GM23248 (cell line): ENCODE measurements at regions not wholly inside any gene's neighbourhood (a gene's known extent, or its start where the extent isn't known, plus 50 kb on each side); places are given as distances from the start of the nearest gene placed in this dataset.

Experiments
- DNase-seq: peaks from one replicate; pipeline ENCODE4 v3.0.0-alpha.2; 2015
- H2AFZ ChIP-seq: fragments of 200-600 bp; sonication (generic); 2 replicates; pipeline ENCODE4 v1.6.1; 2016; ENCODE audit warnings: antibody characterized with exemption
- H3F3A ChIP-seq: fragments of 200-600 bp; sonication (generic); 2 replicates; pipeline ENCODE4 v1.6.1; 2016; ENCODE audit warnings: mild to moderate bottlenecking, antibody characterized with exemption, mixed run types; ENCODE audit not compliant: insufficient read depth
- H3K27ac ChIP-seq: fragments of 200-600 bp; sonication (generic); 2 replicates; pipeline ENCODE4 v1.5.1; 2016; ENCODE audit warnings: mild to moderate bottlenecking
- H3K27me3 ChIP-seq: fragments of 200-600 bp; sonication (generic); replicated peaks from 2 replicates; pipeline ENCODE4 v1.6.1; 2016; ENCODE audit warnings: mild to moderate bottlenecking; ENCODE audit not compliant: insufficient read depth
- H3K36me3 ChIP-seq: fragments of 200-600 bp; sonication (generic); 2 replicates; pipeline ENCODE4 v1.6.1; 2016; ENCODE audit warnings: low read depth, mild to moderate bottlenecking
- H3K4me1 ChIP-seq: fragments of 200-600 bp; sonication (generic); 2 replicates; pipeline ENCODE4 v1.6.1; 2016; ENCODE audit warnings: mild to moderate bottlenecking; ENCODE audit not compliant: insufficient read depth
- H3K4me2 ChIP-seq: fragments of 200-600 bp; sonication (generic); one replicate; pipeline ENCODE4 v1.6.1; 2016; ENCODE audit warnings: mild to moderate bottlenecking; ENCODE audit not compliant: unreplicated experiment
- H3K4me3 ChIP-seq: fragments of 200-600 bp; sonication (generic); 2 replicates; pipeline ENCODE4 v1.5.1; 2016; ENCODE audit warnings: mild to moderate bottlenecking
- H3K79me2 ChIP-seq: fragments of 200-600 bp; sonication (generic); 2 replicates; pipeline ENCODE4 v1.6.1; 2016; ENCODE audit warnings: mild to moderate bottlenecking; ENCODE audit not compliant: insufficient read depth
- H3K9ac ChIP-seq: fragments of 200-600 bp; sonication (generic); 2 replicates; pipeline ENCODE4 v1.6.1; 2016; ENCODE audit warnings: mild to moderate bottlenecking
- H3K9me2 ChIP-seq: fragments of 200-600 bp; sonication (generic); 2 replicates; pipeline ENCODE4 v1.6.1; 2016; ENCODE audit warnings: mixed run types, mild to moderate bottlenecking, moderate library complexity; ENCODE audit not compliant: insufficient read depth
- H3K9me3 ChIP-seq: fragments of 200-600 bp; sonication (generic); one replicate; pipeline ENCODE4 v1.6.1; 2017; ENCODE audit warnings: low read depth
- H4K20me1 ChIP-seq: fragments of 200-600 bp; sonication (generic); 2 replicates; pipeline ENCODE4 v1.6.0; 2016; ENCODE audit not compliant: insufficient read depth
- EZH2 ChIP-seq: fragments of 200-600 bp; sonication (generic); IDR thresholded peaks from 2 replicates; pipeline ENCODE4 v1.6.1; 2018; ENCODE audit warnings: antibody characterized with exemption, mild to moderate bottlenecking; ENCODE audit not compliant: insufficient read depth, poor library complexity, severe bottlenecking
- EZH2phosphoT487 ChIP-seq: fragments of 200-600 bp; sonication (generic); IDR thresholded peaks from 2 replicates; pipeline ENCODE4 v1.6.1; 2018; ENCODE audit warnings: antibody characterized with exemption, moderate library complexity, mild to moderate bottlenecking, low read depth; ENCODE audit not compliant: insufficient read depth
- WGBS, 2 experiments: methylation state at CpG; one replicate each; pipeline ENCODE4 v1.1.6; 2015 to 2017; ENCODE audit warnings: low lambda C conversion rate in 2 of 2, low coverage in 1 of 2; ENCODE audit errors: missing lambda C conversion rate in 2 of 2; 5-methylcytosine and 5-hydroxymethylcytosine counted together
- in situ Hi-C: fragments of 300-500 bp; cut with MboI; formaldehyde crosslinking; loops from 2 replicates; pipeline ENCODE4 v1.15.0; 2020

GRCh38 chr15:31163769-31164572, 62.4 kb upstream of the TRPM1 start:
- no peak for DNase-seq

DNA sequence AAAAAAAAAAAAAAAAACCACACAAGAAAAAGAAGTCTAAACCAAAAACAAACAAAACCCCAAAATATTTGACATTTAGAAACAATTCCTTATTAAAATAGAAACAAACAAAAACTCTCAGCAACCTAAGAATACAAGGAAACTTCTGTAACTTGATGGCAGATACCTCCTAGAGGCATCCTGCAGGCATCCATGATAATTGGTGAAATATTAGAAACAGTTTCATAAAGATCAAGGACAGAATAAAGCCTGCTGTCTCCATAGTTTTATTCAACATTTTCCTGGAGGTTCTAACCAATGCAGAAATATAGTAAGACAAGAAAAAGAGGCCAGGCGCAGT, 63.0 kb upstream of the TRPM1 start:
- Histone ChIP-seq H3K4me2 (no peak overlapping the region), H3K36me3 (no peaks in the 10 kb centered on the region), H3K79me2 (no peaks in the 10 kb centered on the region), H3K4me3 (no peak overlapping the region), H3F3A (no peaks in the 10 kb centered on the region), H4K20me1 (no peaks in the 10 kb centered on the region), H3K27me3 (no peaks in the 10 kb centered on the region), H3K4me1 (no peaks in the 10 kb centered on the region), H3K9me3 (no peaks in the 10 kb centered on the region), H3K27ac (no peak overlapping the region), H2AFZ (no peak overlapping the region), H3K9me2 (no peaks in the 10 kb centered on the region), H3K9ac (no peak overlapping the region)
- no peak for DNase-seq
- in situ Hi-C loops = no loop called here
- 97 to 100% methylated on average over 1 of the region's 1 CpG for WGBS, 2 experiments
- TF ChIP-seq EZH2 (no peak), EZH2phosphoT487 (no peak)

More at GRCh38 chr15:31163769-31164572, 62.4 kb upstream of the TRPM1 start:
- H3K27ac ChIP-seq = no peak overlapping the region
- H2AFZ ChIP-seq = no peak overlapping the region
- H3K4me1 ChIP-seq = no peaks in the 10 kb centered on the region
- H3K4me3 ChIP-seq = no peak overlapping the region
- 34 to 41% methylated on average over 6 of the region's 6 CpGs for WGBS, 2 experiments
- H3K9ac ChIP-seq = no peak overlapping the region
- in situ Hi-C loops = no loop called here
- TF ChIP-seq EZH2 (no peak), EZH2phosphoT487 (no peak)
- no peaks in the 10 kb centered on the region for H3F3A ChIP-seq
- H3K4me2 ChIP-seq = no peak overlapping the region
- no peaks in the 10 kb centered on the region for H3K36me3 ChIP-seq
- H3K9me3 ChIP-seq = no peaks in the 10 kb centered on the region
- H4K20me1 ChIP-seq = no peaks in the 10 kb centered on the region
- H3K79me2 ChIP-seq = no peaks in the 10 kb centered on the region
- H3K9me2 ChIP-seq = no peaks in the 10 kb centered on the region
- H3K27me3 ChIP-seq = no peaks in the 10 kb centered on the region

GRCh38 chr15:31169558-31169957, 68.0 kb upstream of the TRPM1 start:
- H3K27ac ChIP-seq = no peak overlapping the region
- no peak overlapping the region for H2AFZ ChIP-seq
- H3K27me3 ChIP-seq = no peaks in the 10 kb centered on the region
- no peaks in the 10 kb centered on the region for H3K9me2 ChIP-seq
- no peaks in the 10 kb centered on the region for H4K20me1 ChIP-seq
- no peak overlapping the region for H3K4me3 ChIP-seq
- no peaks in the 10 kb centered on the region for H3K4me1 ChIP-seq
- H3K36me3 ChIP-seq = no peaks in the 10 kb centered on the region
- no peak overlapping the region for H3K9ac ChIP-seq
- in situ Hi-C loops = no loop called here
- no peaks in the 10 kb centered on the region for H3F3A ChIP-seq
- no peak for DNase-seq
- TF ChIP-seq EZH2phosphoT487 = no peak
- TF ChIP-seq EZH2 = no peak
- WGBS, 2 experiments = 51 to 60% methylated on average over 6 to 7 of the region's 7 CpGs
- no peaks in the 10 kb centered on the region for H3K79me2 ChIP-seq
- no peak overlapping the region for H3K4me2 ChIP-seq
- H3K9me3 ChIP-seq = no peaks in the 10 kb centered on the region

DNA sequence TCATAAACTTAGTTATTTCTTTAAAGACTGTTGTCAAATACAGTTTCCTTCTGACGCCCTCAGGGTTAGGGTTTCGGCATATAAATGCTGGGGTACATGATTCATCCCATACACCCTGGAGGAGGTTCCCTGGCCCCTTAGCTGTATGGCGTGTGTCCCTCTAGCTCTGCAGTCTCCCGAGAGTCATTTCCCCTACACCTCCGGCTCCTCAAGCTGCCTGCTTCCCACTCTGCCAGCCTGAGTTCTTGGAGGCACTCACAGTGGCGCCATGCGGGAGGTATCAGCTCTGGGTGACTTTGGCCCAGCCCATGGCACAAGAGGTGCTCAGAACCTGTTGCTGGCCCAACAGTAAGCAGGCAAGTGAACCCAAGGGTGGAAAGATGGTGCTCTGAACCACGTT, 70.2 kb upstream of the TRPM1 start:
- H3K9me3 ChIP-seq = no peaks in the 10 kb centered on the region
- H3K27me3 ChIP-seq = no peaks in the 10 kb centered on the region
- H4K20me1 ChIP-seq = no peaks in the 10 kb centered on the region
- H3K4me2 ChIP-seq = no peak overlapping the region
- DNase-seq = no peak
- in situ Hi-C loops = no loop called here
- no peak overlapping the region for H2AFZ ChIP-seq
- no peaks in the 10 kb centered on the region for H3K4me1 ChIP-seq
- no peak overlapping the region for H3K27ac ChIP-seq
- 54 to 59% methylated on average over 8 of the region's 8 CpGs for WGBS, 2 experiments
- H3K9ac ChIP-seq = no peak overlapping the region
- H3K79me2 ChIP-seq = no peaks in the 10 kb centered on the region
- no peak for TF ChIP-seq EZH2
- no peak for TF ChIP-seq EZH2phosphoT487
- H3K9me2 ChIP-seq = no peaks in the 10 kb centered on the region
- H3F3A ChIP-seq = no peaks in the 10 kb centered on the region
- H3K36me3 ChIP-seq = no peaks in the 10 kb centered on the region
- no peak overlapping the region for H3K4me3 ChIP-seq
